Glomerular endothelial cell (primary cell): ENCODE measurements at regions not wholly inside any gene's neighbourhood (a gene's known extent, or its start where the extent isn't known, plus 50 kb on each side); places are given as distances from the start of the nearest gene placed in this dataset.
"Not testable (repeated sequence)": the region's sequence is repeated elsewhere in the genome, so short reads cannot be mapped to it uniquely, and the experiment has no call there.

Experiments
- DNase-seq: peaks from one replicate; pipeline ENCODE4 v3.0.0-alpha.2; 2011; ENCODE audit warnings: low read depth, low spot score; ENCODE audit errors: extremely low read depth

DNA sequence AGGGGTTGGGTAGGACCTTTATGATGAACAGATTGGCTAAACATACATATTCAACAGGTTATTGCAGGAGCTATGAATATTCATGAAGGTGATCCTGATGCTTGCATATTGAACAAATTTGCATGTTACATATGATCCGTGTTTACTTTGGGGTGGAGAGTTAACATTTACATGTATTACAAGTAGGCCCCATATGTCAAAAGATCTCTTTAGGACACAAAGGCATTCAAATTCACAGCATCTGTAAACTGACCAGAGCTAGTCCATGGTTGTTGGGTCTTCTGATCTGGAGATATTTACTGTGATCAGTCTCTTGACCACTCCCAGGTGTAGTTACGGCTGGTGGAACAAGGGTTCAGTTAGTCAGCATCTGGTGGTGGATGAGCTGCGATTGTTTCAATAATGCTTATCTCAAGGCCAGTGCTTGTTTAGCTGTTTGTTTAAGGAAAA lies 80.4 kb downstream of the PMAIP1 start:
- DNase-seq, result no peak

DNA sequence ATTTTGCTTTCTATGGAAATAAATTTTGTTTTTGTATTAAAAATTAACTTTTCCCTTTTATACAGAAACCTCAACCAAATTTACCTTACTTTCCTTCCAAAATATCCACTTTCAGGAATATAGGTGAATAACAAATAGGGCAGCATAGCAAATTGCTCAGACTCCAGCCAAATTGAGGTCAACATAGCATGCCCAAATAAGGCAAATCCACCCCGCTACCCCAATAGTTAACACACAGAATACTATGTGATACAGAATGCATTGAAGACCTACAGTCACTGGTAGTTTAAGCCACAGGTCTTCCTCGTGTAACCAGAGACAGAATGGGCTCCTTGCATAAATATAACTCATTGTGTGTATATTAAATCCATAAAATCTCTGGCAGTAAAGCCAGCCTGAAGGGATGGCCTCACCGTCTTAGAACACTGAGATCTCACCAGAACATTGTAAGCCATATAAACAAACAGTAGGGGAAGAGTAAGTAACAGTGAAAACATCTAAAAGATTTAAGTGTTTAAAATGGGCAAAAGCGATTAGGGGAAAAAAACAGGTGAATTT lies 72.2 kb downstream of the PMAIP1 start:
- no peak for DNase-seq

DNA sequence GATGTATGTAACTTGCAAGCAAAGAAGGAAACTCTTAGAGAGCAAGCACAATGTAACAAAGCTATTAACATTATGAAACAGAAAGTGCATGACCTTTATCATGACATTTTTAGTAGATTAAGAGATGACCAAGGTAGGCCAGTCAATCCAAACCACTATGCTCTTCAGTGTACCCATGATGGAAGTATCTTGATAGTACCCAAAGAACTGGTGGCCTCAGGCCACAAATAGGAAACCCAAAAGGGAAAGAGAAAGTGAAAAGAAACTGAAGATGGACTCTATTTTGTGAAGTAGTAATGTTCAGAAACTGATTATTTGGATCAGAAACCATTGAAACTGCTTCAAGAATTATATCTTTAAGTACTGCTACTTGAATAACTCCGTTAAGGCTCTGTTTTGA lies 71.3 kb downstream of the PMAIP1 start:
- DNase-seq, result not testable (repeated sequence)

DNA sequence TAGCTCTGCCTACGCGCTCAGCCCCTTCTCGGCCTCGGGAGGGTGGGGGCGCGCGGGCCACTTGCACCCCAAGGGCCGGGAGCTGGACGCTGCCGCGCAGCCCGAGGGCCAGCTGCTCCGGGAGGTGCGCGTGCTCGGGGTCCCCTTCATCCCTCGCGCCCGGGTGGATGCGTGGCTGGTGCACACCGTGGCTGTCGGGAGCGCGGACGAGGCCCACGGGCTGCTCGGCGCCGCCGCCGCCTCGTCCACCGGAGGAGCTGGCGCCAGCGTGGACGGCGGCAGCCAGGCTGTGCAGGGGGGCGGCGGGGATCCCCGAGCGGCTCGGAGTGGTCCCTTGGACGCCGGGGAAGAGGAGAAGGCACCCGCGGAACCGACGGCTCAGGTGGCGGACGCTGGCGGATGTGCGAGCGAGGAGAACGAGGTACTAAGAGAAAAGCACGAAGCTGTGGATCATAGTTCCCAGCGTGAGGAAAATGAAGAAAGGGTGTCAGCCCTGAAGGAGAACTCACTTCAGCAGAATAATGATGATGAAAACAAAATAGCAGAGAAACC lies 69.8 kb downstream of the PMAIP1 start:
- DNase-seq, result not testable (repeated sequence)

GRCh38 chr18:59968583-59968982 lies 68.8 kb downstream of the PMAIP1 start:
- no peak for DNase-seq

DNA sequence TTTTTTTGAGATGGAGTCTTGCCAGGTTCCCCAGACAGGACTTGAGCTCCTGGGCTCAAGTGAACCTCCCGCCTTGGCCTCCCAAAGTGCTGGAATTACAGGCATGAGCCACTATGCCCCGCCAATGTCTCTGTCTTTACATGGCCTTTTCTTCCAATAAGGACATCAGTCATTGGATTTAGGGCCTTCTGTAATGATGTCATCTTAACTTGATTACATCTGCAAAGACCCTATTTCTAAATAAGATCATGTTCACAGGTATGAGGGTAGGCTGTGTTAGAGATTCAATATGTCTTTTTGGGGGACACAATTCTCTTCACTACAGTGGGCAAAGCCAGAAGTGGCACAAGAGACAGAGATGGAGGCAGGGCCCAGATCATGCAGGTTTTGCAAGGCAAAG lies 68.1 kb downstream of the PMAIP1 start:
- no peak for DNase-seq

GRCh38 chr18:59966913-59967312 lies 67.1 kb downstream of the PMAIP1 start:
- DNase-seq, result no peak

- no peak for DNase-seq
Measured at GRCh38 chr18:59963229-59963628, 63.4 kb downstream of the PMAIP1 start.

DNA sequence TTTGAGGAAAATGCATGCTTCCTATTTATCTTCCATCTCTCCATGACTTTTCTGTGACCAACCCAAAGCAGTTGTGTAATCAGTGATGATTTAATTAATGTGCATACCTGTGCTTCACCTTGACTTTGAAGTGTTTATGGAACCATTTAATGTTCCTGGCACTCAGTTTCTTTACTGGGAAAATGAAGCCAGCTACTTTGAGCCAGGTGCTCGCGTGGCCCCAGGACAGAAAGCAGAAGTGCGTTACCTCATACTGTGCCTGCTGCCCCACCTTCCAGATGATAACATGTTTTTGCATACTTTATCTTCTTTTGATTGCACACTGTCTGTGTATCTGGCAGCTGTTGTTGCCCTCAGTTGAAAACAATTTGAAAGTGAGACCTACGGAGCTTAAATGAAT lies 61.3 kb downstream of the PMAIP1 start:
- DNase-seq, result no peak

DNA sequence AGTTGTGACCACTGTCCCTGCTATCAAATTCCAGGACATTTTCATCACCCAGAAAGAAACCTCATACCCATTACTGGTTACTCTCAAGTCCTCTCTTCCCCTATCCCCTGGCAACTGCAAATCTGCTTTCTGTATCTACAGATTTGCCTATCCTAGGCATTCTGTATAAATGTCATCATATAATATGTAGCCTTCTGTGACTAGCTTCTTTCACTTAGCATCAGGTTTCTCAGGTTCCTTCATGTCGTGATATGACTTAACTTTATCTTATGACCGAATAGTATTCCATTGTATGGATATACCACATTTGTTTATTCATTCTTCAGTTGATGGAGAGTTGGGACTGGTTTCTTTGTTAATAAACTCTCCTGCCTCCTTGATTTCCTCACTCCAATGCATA lies 60.5 kb downstream of the PMAIP1 start:
- DNase-seq, result no peak

GRCh38 chr18:59959606-59960005 lies 59.8 kb downstream of the PMAIP1 start:
- no peak for DNase-seq

GRCh38 chr18:59959073-59959472 lies 59.3 kb downstream of the PMAIP1 start:
- DNase-seq, result no peak

- DNase-seq, result peak; percentile 18
Measured at GRCh38 chr18:59957957-59958356, 58.2 kb downstream of the PMAIP1 start.

- no peak for DNase-seq
Measured at GRCh38 chr18:59954755-59955156, 55.0 kb downstream of the PMAIP1 start.

- DNase-seq, result no peak
Measured at GRCh38 chr18:59954241-59954640, 54.4 kb downstream of the PMAIP1 start.
